ENCODE measurements at regions not wholly inside any gene's neighbourhood (a gene's known extent, or its start where the extent isn't known, plus 50 kb on each side); places are given as distances from the start of the nearest gene placed in this dataset.
"Not testable (repeated sequence)": the region's sequence is repeated elsewhere in the genome, so short reads cannot be mapped to it uniquely, and the experiment has no call there.

GRCh38 chr4:137825505-137825904, 293.2 kb upstream of the PCDH18 start:
- FAIRE-seq: no peak

GRCh38 chr4:137823007-137823406, 290.7 kb upstream of the PCDH18 start:
- no peak for FAIRE-seq

- FAIRE-seq: no peak
Measured at GRCh38 chr4:137819964-137820383, 287.7 kb upstream of the PCDH18 start.

- no peak for FAIRE-seq
Measured at GRCh38 chr4:137812258-137812657, 280.0 kb upstream of the PCDH18 start.

GRCh38 chr4:137806420-137806819, 274.1 kb upstream of the PCDH18 start:
- no peak for FAIRE-seq

- FAIRE-seq: no peak
Measured at GRCh38 chr4:137804906-137805495, 272.7 kb upstream of the PCDH18 start.

- no peak for FAIRE-seq
Measured at GRCh38 chr4:137800861-137801260, 268.6 kb upstream of the PCDH18 start.

GRCh38 chr4:137794764-137795254, 262.5 kb upstream of the PCDH18 start:
- FAIRE-seq: no peak

- FAIRE-seq: not testable (repeated sequence)
Measured at GRCh38 chr4:137789263-137789662, 257.0 kb upstream of the PCDH18 start.

- not testable (repeated sequence) for FAIRE-seq
Measured at GRCh38 chr4:137783923-137784322, 251.6 kb upstream of the PCDH18 start.

- FAIRE-seq: no peak
Measured at GRCh38 chr4:137775701-137776100, 243.4 kb upstream of the PCDH18 start.

- no peak for FAIRE-seq
Measured at GRCh38 chr4:137774501-137774900, 242.2 kb upstream of the PCDH18 start.

GRCh38 chr4:137768881-137769280, 236.6 kb upstream of the PCDH18 start:
- FAIRE-seq: no peak

GRCh38 chr4:137768196-137768595, 235.9 kb upstream of the PCDH18 start:
- FAIRE-seq: no peak

GRCh38 chr4:137762591-137762990, 230.3 kb upstream of the PCDH18 start:
- FAIRE-seq: no peak

- FAIRE-seq: no peak
Measured at GRCh38 chr4:137754652-137755471, 222.6 kb upstream of the PCDH18 start.

GRCh38 chr4:137749466-137749865, 217.2 kb upstream of the PCDH18 start:
- FAIRE-seq: no peak

- FAIRE-seq: no peak
Measured at GRCh38 chr4:137748616-137749015, 216.3 kb upstream of the PCDH18 start.

GRCh38 chr4:137740141-137740540, 207.8 kb upstream of the PCDH18 start:
- no peak for FAIRE-seq

GRCh38 chr4:137739391-137739790, 207.1 kb upstream of the PCDH18 start:
- no peak for FAIRE-seq

GRCh38 chr4:137738375-137738990, 206.2 kb upstream of the PCDH18 start:
- no peak for FAIRE-seq

- FAIRE-seq: no peak
Measured at GRCh38 chr4:137735561-137736104, 203.3 kb upstream of the PCDH18 start.
